Liver (tissue), 8 donors: ENCODE measurements at regions not wholly inside any gene's neighbourhood (a gene's known extent, or its start where the extent isn't known, plus 50 kb on each side); places are given as distances from the start of the nearest gene placed in this dataset.

Source experiments
- DNase-seq: peaks from one replicate; pipeline ENCODE4 v3.0.0-alpha.2; 2017; ENCODE audit warnings: low spot score
- H3K27ac ChIP-seq, 2 donors: one replicate each; pipeline ENCODE4 v1.7.0; 2013; ENCODE audit warnings: inconsistent platforms in 2 of 2, low read length in 2 of 2, control low read depth in 1 of 2, low read depth in 1 of 2, mild to moderate bottlenecking in 1 of 2
- H3K27me3 ChIP-seq, 4 donors: one replicate each; pipeline versions ENCODE4 v1.6.1 to v1.7.0; 2013; ENCODE audit warnings: low read length in 3 of 4, inconsistent platforms in 1 of 4, mild to moderate bottlenecking in 1 of 4, moderate library complexity in 1 of 4; ENCODE audit not compliant: control insufficient read depth in 4 of 4, insufficient read depth in 4 of 4
- H3K36me3 ChIP-seq, 4 donors: one replicate each; pipeline versions ENCODE4 v1.6.1 to v1.7.0; 2013; ENCODE audit warnings: low read length in 3 of 4, mild to moderate bottlenecking in 3 of 4, low read depth in 1 of 4, moderate library complexity in 1 of 4; ENCODE audit not compliant: control insufficient read depth in 4 of 4, insufficient read depth in 3 of 4
- H3K4me1 ChIP-seq, 4 donors: one replicate each; pipeline versions ENCODE4 v1.6.1 to v1.7.0; 2013; ENCODE audit warnings: low read length in 3 of 4, mild to moderate bottlenecking in 3 of 4, moderate library complexity in 1 of 4; ENCODE audit not compliant: control insufficient read depth in 4 of 4, insufficient read depth in 4 of 4
- H3K4me3 ChIP-seq, 3 donors: one replicate each; pipeline versions ENCODE4 v1.6.1 to v1.7.0; 2013; ENCODE audit warnings: low read length in 3 of 3, control low read depth in 1 of 3, low read depth in 1 of 3, mild to moderate bottlenecking in 1 of 3
- H3K9ac ChIP-seq, 2 donors: one replicate each; pipeline ENCODE4 v1.7.0; 2013; ENCODE audit warnings: low read length in 2 of 2, mild to moderate bottlenecking in 2 of 2, moderate library complexity in 2 of 2, control low read depth in 1 of 2, low read depth in 1 of 2
- H3K9me3 ChIP-seq, 4 donors: one replicate each; pipeline versions ENCODE4 v1.6.1 to v1.7.0; 2013; ENCODE audit warnings: low read length in 3 of 4; ENCODE audit not compliant: control insufficient read depth in 4 of 4
- CTCF ChIP-seq: fragments of 150-350 bp; IDR thresholded peaks from 2 replicates; pipeline ENCODE4 v1.5.1; 2017; ENCODE audit warnings: improper control_type of control experiment, low read depth, low read length; ENCODE audit not compliant: missing input control
- EGR1 ChIP-seq, 2 donors: IDR thresholded peaks; 2 replicates each; pipeline ENCODE4 v1.6.1; 2016 to 2018; ENCODE audit warnings: antibody characterized with exemption in 2 of 2, low read depth in 2 of 2
- FOXA1 ChIP-seq: IDR thresholded peaks from 2 replicates; pipeline ENCODE4 v1.6.1; 2016; ENCODE audit warnings: antibody characterized with exemption
- FOXA2 ChIP-seq: IDR thresholded peaks from 2 replicates; pipeline ENCODE4 v1.6.1; 2016; ENCODE audit warnings: antibody characterized with exemption
- GABPA ChIP-seq, 2 donors: IDR thresholded peaks in 1 of 2; conservative IDR thresholded peaks in 1 of 2; 2 replicates each; pipeline ENCODE4 v1.6.1; 2016; ENCODE audit warnings: antibody characterized with exemption in 2 of 2, mild to moderate bottlenecking in 1 of 2, moderate library complexity in 1 of 2
- HNF4A ChIP-seq, 2 donors: conservative IDR thresholded peaks; 2 replicates each; pipeline ENCODE4 v1.6.1; 2016; ENCODE audit warnings: antibody characterized with exemption in 2 of 2, mild to moderate bottlenecking in 2 of 2
- HNF4G ChIP-seq: IDR thresholded peaks from 2 replicates; pipeline ENCODE4 v1.6.1; 2016; ENCODE audit warnings: antibody characterized with exemption
- JUND ChIP-seq, 2 donors: IDR thresholded peaks; 2 replicates each; pipeline ENCODE4 v1.6.1; 2016; ENCODE audit warnings: antibody characterized with exemption in 2 of 2
- NR2F2 ChIP-seq: IDR thresholded peaks from 2 replicates; pipeline ENCODE4 v1.6.1; 2016; ENCODE audit warnings: antibody characterized with exemption
- REST ChIP-seq: IDR thresholded peaks from 2 replicates; pipeline ENCODE4 v1.6.1; 2016; ENCODE audit warnings: antibody characterized with exemption, mild to moderate bottlenecking
- RXRA ChIP-seq, 2 donors: IDR thresholded peaks; 2 replicates each; pipeline ENCODE4 v1.6.1; 2017 to 2018; ENCODE audit warnings: antibody characterized with exemption in 2 of 2, mild to moderate bottlenecking in 1 of 2
- SP1 ChIP-seq: IDR thresholded peaks from 2 replicates; pipeline ENCODE4 v1.6.1; 2018; ENCODE audit warnings: antibody characterized with exemption, mild to moderate bottlenecking
- TAF1 ChIP-seq: conservative IDR thresholded peaks from 2 replicates; pipeline ENCODE4 v1.6.1; 2016; ENCODE audit warnings: antibody characterized with exemption, mild to moderate bottlenecking
- YY1 ChIP-seq: IDR thresholded peaks from 2 replicates; pipeline ENCODE4 v1.6.1; 2016; ENCODE audit warnings: antibody characterized with exemption, mild to moderate bottlenecking
- WGBS: extraction: QIAGEN DNeasy Blood & Tissue Kit; methylation state at CpG from one replicate; pipeline ENCODE4 v1.1.7; 2013; 5-methylcytosine and 5-hydroxymethylcytosine counted together
- TF ChIP-seq, protein P1 (sequence below): IDR thresholded peaks from 2 replicates; pipeline ENCODE4 v1.6.1; 2016; ENCODE audit warnings: antibody characterized with exemption
- TF ChIP-seq, protein P2 (sequence below): IDR thresholded peaks from 2 replicates; pipeline ENCODE4 v1.6.1; 2016; ENCODE audit warnings: antibody characterized with exemption
- TF ChIP-seq, protein P3 (sequence below): IDR thresholded peaks from 2 replicates; pipeline ENCODE4 v1.6.1; 2016; ENCODE audit warnings: antibody characterized with exemption
- donor health status: healthy.
- donor health status: healthy.
- donor health status: healthy.
- donor health status: healthy.
- donor health status: healthy.

DNA sequence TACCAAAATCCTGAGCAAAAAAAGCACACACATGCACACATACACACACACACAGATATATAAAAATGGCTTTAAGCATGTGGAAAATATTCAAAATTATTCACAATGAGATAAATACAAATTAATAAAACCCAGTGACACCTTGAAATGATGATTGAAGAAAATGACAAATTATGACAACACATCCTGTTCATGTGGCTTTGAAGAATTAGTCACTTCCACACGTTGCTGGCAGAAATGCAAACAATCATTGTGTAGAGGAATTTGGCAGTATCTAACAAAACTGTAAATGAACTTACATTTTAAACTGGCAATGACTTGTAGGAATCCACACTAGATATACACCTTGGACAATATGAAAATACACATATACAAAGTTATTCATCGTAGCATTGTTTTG lies 95.8 kb upstream of the RGPD4 start:
- no peaks in the 10 kb centered on the region for H3K27me3 ChIP-seq
- no peak overlapping the region for H3K27ac ChIP-seq
- WGBS = 56% methylated on average over 2 of the region's 2 CpGs
- no peaks in the 10 kb centered on the region for H3K36me3 ChIP-seq
- H3K9ac ChIP-seq = no peak overlapping the region
- no peak overlapping the region for H3K4me3 ChIP-seq
- H3K9me3 ChIP-seq = no peaks in the 10 kb centered on the region
- DNase-seq = no peak
- H3K4me1 ChIP-seq = no peaks in the 10 kb centered on the region
- TF ChIP-seq SP1 (no peak), HNF4G (no peak), RXRA (IDR thresholded peaks at IDR 0.05) (no peak), NR2F2 (no peak), YY1 (no peak), FOXA1 (no peak), JUND (IDR thresholded peaks at IDR 0.05) (no peak), EGR1 (IDR thresholded peaks at IDR 0.05; ENCODE audit: low read depth in 2 of 2) (no peak), REST (no peak), HNF4A (conservative IDR thresholded peaks at IDR 0.05) (no peak), FOXA2 (no peak), TAF1 (no peak)
- TF ChIP-seq, protein P1, sequence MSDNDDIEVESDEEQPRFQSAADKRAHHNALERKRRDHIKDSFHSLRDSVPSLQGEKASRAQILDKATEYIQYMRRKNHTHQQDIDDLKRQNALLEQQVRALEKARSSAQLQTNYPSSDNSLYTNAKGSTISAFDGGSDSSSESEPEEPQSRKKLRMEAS = no peak

DNA sequence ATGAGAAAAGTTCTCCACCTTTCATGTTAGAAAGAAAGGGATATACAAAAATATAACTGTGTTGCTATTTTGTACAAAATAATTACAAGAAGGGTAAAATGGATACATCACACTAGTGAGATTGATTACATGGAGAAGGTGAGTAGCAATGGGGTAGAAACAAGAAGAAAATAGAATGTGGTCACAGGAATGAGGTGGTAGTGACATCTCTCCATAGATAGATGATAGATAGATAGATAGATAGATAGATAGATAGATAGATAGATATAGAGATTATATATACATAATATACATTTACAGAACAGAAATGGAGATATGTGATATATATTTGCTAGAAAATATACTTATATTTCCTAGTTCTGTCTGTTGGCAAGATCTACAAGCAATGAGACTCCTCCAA lies 95.3 kb upstream of the RGPD4 start:
- no peaks in the 10 kb centered on the region for H3K36me3 ChIP-seq
- H3K27ac ChIP-seq = no peak overlapping the region
- no peak overlapping the region for H3K9ac ChIP-seq
- H3K27me3 ChIP-seq = no peaks in the 10 kb centered on the region
- no peaks in the 10 kb centered on the region for H3K4me1 ChIP-seq
- TF ChIP-seq, protein P2, sequence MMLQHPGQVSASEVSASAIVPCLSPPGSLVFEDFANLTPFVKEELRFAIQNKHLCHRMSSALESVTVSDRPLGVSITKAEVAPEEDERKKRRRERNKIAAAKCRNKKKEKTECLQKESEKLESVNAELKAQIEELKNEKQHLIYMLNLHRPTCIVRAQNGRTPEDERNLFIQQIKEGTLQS = no peak
- H3K4me3 ChIP-seq = no peak overlapping the region
- H3K9me3 ChIP-seq = no peaks in the 10 kb centered on the region
- DNase-seq = no peak

GRCh38 chr2:107735201-107735600 lies 91.5 kb upstream of the RGPD4 start:
- Histone ChIP-seq H3K9me3 (no peaks in the 10 kb centered on the region), H3K4me3 (no peak overlapping the region), H3K9ac (no peak overlapping the region), H3K36me3 (no peaks in the 10 kb centered on the region), H3K4me1 (no peaks in the 10 kb centered on the region), H3K27ac (no peak overlapping the region), H3K27me3 (peaks cover 0 to 4% (median 0%) of the 10 kb centered on the region in 4 donors)
- 75% methylated on average over 2 of the region's 2 CpGs for WGBS
- no peak for DNase-seq
- no peak for TF ChIP-seq CTCF
- TF ChIP-seq REST = no peak
- no peak for TF ChIP-seq YY1
- no peak for TF ChIP-seq JUND (IDR thresholded peaks at IDR 0.05)
- TF ChIP-seq GABPA (IDR thresholded peaks at IDR 0.05 in 1 of 2, conservative IDR thresholded peaks at IDR 0.05 in 1 of 2) = no peak
- no peak for TF ChIP-seq SP1
- TF ChIP-seq, protein P1 = no peak
- no peak for TF ChIP-seq HNF4G
- no peak for TF ChIP-seq HNF4A (conservative IDR thresholded peaks at IDR 0.05)
- no peak for TF ChIP-seq FOXA2
- TF ChIP-seq FOXA1 = no peak
- TF ChIP-seq, protein P3, sequence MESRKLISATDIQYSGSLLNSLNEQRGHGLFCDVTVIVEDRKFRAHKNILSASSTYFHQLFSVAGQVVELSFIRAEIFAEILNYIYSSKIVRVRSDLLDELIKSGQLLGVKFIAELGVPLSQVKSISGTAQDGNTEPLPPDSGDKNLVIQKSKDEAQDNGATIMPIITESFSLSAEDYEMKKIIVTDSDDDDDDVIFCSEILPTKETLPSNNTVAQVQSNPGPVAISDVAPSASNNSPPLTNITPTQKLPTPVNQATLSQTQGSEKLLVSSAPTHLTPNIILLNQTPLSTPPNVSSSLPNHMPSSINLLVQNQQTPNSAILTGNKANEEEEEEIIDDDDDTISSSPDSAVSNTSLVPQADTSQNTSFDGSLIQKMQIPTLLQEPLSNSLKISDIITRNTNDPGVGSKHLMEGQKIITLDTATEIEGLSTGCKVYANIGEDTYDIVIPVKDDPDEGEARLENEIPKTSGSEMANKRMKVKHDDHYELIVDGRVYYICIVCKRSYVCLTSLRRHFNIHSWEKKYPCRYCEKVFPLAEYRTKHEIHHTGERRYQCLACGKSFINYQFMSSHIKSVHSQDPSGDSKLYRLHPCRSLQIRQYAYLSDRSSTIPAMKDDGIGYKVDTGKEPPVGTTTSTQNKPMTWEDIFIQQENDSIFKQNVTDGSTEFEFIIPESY = no peak
